Fibroblast of mammary gland (primary cell): ENCODE measurements at regions not wholly inside any gene's neighbourhood (a gene's known extent, or its start where the extent isn't known, plus 50 kb on each side); places are given as distances from the start of the nearest gene placed in this dataset.

Source experiments
- DNase-seq: peaks from one replicate; pipeline ENCODE4 v3.0.0-alpha.2; 2010; ENCODE audit warnings: low read depth
- H3K4me3 ChIP-seq: 2 replicates; pipeline ENCODE4 v1.5.1; 2011; ENCODE audit warnings: low read depth, mild to moderate bottlenecking, low read length, moderate library complexity; ENCODE audit not compliant: control insufficient read depth
- CTCF ChIP-seq: conservative IDR thresholded peaks from 2 replicates; pipeline ENCODE4 v1.5.1; 2011; ENCODE audit warnings: low read depth, low read length, inconsistent platforms; ENCODE audit not compliant: control insufficient read depth, insufficient read depth

GRCh38 chr4:65033899-65034298, 624.6 kb upstream of the TECRL start:
- peak; percentile 0 for DNase-seq
- TF ChIP-seq CTCF: no peak
- no peak overlapping the region for H3K4me3 ChIP-seq

- DNase-seq: no peak
- no peak for TF ChIP-seq CTCF
- H3K4me3 ChIP-seq: no peak overlapping the region
These were observed 619.3 kb upstream of the TECRL start for GRCh38 chr4:65028592-65028991.

- DNase-seq: no peak
- no peak for TF ChIP-seq CTCF
- H3K4me3 ChIP-seq: no peak overlapping the region
These were observed 614.8 kb upstream of the TECRL start for GRCh38 chr4:65023883-65024670.

- TF ChIP-seq CTCF: no peak
- no peak overlapping the region for H3K4me3 ChIP-seq
- DNase-seq: no peak
These were observed 613.8 kb upstream of the TECRL start for GRCh38 chr4:65023081-65023480.

- TF ChIP-seq CTCF: no peak
- DNase-seq: no peak
- no peak overlapping the region for H3K4me3 ChIP-seq
These were observed 612.5 kb upstream of the TECRL start for GRCh38 chr4:65021737-65022136.

- no peak for TF ChIP-seq CTCF
- DNase-seq: no peak
- no peak overlapping the region for H3K4me3 ChIP-seq
These were observed 611.9 kb upstream of the TECRL start for GRCh38 chr4:65021149-65021548.
